ENCODE measurements at regions not wholly inside any gene's neighbourhood (a gene's known extent, or its start where the extent isn't known, plus 50 kb on each side); places are given as distances from the start of the nearest gene placed in this dataset.
A peak's percentile ranks its signal among the peaks of the same experiment; 100 is the strongest.

DNA sequence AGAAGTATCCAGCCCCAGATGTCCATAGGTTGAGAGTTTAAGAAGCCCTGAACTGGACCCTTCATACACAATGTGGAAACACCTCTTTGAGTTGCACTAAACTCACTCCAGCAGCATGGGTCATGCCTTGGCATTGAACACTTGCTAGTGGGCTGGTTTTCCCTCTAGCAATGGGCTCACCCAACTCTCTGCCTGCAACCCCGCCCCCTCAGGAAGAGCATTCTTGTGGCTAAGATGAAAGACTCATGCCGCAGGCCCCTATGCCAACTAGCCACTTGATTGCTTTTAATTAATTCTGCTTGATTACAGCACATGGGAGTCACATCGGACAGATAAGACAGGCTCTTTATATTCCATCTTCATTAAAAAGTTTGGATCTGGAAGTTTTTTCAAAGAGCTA, 136.5 kb upstream of the GJB5 start:
- DNase-seq = peak; percentile 38

GRCh38 chr1:34619256-34619655, 135.6 kb upstream of the GJB5 start:
- DNase-seq = peak; percentile 21

DNA sequence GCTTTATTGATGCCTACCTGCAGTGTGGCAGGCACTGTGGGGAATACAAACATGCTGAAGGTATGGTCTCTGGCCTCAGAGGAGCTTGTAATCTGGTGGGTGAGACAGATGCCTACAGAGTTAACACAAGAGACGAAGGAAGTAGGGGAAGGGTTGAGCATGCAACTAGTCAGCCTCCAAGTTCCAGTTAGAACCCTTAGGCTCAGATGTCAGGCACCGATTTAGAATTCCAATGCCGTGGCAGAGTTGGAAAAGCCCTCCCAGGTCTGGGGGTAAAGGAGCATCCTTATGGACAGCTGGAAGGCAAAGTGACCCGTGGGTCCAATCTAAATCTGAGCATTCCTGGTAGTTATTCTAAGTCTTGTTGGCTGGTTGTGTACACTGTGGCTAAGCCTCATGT, 132.9 kb upstream of the GJB5 start:
- DNase-seq = no peak

- no peak for DNase-seq
These were observed 129.3 kb upstream of the GJB5 start for GRCh38 chr1:34625521-34626015.

DNA sequence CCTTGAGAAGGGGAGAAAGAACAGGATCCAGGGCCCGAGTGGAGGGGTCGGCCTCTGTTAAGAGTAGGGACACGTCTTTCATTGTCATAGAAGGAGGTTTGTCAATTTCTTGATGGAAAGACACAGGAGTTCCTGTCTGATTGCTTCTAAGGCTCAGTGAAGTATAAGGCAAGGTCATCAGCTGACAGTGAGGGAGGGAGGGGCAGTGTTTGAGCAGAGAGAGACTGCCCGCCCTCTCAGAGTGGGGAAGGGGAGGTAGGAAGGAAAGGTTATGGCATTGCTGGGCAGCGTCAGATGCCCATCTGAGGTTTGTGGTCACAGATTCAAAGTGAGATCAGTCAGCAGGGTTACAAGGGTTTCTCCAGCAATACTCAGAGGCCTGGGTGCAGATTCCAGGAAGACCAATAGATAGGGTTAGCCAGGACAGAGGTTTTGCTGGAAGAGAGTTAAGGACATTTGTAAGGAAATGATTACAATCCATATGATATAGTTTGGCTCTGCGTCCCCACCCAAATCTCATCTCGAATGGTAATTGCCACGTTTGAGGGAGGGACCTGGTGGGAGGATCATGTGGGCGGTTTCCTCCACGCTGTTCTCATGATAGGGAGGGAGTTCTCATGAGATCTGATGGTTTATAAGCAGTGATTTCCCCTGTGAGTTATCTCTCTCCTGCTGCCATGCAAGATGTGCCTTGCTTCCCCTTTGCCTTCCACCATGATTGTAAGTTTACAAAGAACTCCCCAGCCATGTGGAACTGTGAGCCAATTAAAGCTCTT, 127.2 kb upstream of the GJB5 start:
- no peak for DNase-seq

DNA sequence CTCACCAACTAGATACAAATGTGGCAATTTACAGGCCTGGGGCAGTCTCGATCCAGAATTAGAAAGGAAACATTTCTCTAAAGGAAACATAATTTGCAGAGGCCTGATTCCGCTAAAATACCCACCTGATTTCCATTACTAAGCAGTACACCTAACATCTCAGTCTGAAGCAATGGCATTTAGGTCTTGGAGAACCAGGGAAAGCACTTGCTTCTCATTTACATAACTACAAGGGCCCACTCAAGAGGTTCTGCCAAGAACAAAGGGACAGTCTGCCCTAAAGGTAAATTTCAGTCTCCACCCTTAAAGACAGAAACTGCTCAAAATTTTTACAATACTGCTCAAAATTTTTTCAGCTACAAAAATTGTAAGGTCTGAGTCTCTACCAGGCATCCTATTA, 123.7 kb upstream of the GJB5 start:
- peak; percentile 98 for DNase-seq

GRCh38 chr1:34639701-34640100, 115.1 kb upstream of the GJB5 start:
- DNase-seq = no peak

DNA sequence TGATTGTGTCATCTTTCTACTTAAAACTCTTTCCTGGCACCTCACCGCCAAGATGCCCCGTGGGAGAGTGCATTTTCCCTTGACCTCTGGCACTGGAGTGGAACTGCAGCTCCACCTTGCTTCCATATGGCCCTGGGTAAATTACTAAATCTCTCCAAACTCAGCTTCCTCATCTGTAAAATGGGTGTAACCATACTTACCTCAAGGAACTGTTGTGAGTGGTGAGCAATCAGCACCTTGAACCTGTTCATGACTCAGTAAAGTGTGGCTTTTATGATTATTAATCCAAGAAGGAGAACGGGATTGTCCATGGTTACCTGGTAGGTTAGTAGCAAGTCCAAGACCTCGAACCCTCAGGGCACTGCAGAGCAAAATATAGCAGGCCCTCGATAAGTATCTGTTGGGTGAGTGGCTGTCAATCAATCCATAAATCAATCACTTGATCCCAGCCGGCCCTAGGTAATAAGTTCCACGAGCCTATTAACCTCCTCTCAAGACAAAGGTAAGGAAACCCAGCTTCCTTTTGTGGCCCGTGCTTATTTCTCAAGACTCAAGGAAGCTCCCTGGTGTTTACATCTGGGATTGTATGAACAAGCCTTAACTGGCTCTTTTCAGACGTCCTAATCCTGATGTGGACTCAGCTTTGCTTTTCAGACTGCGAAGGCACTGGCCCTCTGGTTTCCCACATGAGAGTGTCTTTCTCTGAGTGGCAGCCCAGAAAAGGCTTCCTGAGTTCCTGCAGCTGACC, 114.0 kb upstream of the GJB5 start:
- no peak for DNase-seq

DNA sequence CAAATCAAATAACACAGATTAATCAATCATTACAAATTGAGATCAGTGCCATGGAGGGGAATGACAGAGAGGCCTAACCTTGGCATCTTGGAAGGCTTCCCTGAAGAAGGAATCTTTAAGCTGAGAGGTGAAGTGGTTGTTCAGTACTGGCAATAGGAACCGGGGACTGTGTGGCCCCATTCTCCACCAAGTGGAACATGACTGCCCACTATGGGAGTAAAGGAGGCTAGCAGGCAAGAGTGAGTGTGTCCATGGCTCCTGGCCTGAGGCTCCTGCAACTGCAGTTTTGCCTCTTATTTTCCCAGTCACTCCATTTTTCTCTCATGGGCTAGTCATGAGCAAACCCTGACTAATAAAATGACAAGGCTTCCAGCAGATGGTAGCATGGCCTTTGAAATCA, 112.2 kb upstream of the GJB5 start:
- DNase-seq = no peak

DNA sequence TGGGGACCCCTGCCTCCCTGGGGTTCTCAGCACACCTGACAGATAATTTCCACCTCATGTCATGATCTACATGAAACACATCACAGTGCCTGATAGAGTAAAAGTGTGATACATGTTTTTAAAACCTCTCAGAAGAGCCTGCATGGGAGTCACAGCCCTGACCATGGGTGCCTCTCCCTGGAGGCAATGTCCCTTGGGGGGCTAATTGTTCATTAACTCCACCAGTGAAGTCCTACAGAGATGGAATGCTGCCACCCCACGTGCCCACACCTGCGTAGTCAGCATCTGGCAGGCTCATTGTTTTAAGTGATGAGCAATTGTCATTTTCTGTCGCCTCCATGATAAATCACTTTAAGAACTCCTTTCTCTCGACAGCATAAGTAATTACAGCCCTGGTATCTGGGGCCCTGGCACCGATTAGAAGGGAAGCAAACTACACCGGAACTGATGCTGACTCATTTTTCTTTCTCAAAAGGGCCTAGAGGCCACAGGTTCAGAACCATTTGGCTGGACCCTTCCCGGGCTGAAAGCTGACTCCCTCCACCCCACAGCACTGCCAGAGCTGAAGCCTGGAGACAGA, 109.6 kb upstream of the GJB5 start:
- DNase-seq = no peak

DNA sequence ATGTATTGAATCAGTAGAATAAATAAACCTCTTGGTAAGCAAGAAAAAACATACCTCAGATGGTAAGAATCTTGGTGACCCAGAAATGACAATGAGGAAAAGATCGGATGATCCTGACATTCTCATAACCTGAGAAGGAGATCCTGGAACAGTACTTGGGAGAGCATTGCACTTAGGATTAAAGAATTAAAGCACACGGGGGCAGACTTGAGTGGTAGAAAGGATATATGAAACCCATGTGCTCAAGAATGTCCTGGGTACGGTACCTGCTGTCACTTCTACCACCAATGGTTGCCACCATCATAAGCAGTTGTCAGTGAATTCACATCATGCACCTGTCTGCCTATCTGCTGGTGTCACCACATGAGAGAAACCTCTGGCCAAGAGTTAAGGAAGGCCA, 108.9 kb upstream of the GJB5 start:
- no peak for DNase-seq

GRCh38 chr1:34648501-34648900, 106.3 kb upstream of the GJB5 start:
- DNase-seq = no peak

DNA sequence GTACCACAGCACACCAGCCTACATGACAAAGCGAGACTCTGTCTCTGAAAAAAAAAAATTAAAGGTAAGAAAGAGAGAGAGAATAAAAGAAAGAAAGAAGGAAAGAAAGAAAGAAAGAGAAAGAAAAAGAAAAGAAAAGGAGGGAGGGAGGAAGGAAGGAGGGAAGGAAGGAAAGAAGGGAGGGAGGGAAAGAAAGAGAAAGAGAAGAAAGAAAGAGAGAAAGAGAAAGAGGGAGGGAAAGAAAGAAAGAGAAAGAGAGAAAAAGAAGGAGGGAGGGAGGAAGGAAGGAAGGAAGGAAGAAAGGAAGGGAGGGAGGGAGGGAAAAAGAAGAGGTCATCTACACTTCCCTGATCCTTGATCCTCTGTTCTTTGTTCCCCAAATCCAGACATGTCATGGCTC, 104.8 kb upstream of the GJB5 start:
- DNase-seq = no peak

- DNase-seq = no peak
These were observed 104.0 kb upstream of the GJB5 start for GRCh38 chr1:34650800-34651199.

DNA sequence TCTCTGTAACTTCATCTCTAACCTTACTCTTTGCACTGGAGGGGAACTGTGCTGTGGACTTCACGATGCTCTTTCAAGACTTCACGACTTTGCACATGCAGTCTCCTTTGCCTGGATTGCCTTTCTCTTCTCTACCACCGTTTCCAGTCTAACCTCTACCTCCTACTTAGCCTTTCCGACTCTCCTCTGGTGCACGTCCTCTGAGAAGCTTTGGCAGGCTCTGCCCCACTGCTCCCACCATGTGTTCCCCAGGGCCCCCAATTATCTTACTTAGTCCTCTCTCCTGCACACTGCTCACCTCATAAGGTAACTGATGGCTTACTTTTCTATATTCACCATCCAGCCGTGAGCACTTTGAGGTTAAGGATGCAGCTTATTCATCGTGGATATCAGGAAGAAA, 101.7 kb upstream of the GJB5 start:
- DNase-seq = no peak

DNA sequence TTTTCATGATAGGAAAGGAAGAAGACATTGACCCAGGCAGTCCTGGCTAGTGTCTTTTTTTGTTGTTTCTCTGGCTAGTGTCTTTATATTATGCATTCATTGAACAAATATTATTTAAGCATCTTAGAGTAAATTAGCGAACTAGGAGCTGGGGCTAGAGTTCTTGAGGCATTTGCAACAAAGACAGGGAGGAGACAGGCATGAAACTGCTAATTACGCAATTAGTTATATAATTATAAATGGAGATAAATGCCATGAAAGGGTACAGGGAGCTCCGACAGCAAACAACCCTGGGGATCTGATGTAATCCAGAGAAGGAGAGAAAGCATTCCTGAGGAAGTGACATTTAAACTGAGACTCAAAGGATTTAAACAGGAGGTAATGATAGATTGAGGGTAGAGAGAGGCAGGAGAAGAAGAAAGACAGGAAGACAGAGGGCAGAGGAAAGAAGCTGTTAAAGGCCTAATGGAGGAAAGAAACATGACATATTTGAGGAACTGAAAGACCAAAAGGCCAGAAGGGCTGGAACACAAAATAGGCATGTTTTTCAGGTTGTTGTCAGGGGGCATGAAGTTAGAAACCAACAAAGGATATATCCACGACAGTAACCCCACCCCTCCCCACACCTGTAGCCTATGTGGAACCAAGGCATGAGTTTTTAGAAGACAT, 99.5 kb upstream of the GJB5 start:
- DNase-seq = no peak

DNA sequence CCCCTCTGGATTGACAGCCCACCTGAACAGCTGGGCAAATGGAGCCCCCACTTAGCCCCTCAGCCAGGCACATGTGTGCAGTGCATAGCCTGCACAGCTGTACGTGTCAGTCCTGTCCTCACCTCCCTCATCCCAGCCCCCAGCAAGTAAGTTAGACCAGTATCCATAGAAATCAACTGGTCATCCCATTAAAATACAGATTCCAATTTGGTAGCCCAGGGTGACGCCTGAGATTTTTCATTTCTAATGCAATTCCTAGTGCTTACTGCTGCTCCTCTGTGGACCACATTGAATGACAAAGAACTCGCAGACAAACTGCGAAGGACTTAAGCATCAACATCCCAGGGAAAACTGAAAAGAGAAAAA, 99.0 kb upstream of the GJB5 start:
- no peak for DNase-seq

- no peak for DNase-seq
These were observed 98.5 kb upstream of the GJB5 start for GRCh38 chr1:34656299-34656698.

- no peak for DNase-seq
These were observed 98.1 kb upstream of the GJB5 start for GRCh38 chr1:34656731-34657130.

- no peak for DNase-seq
These were observed 97.6 kb upstream of the GJB5 start for GRCh38 chr1:34657266-34657665.

DNA sequence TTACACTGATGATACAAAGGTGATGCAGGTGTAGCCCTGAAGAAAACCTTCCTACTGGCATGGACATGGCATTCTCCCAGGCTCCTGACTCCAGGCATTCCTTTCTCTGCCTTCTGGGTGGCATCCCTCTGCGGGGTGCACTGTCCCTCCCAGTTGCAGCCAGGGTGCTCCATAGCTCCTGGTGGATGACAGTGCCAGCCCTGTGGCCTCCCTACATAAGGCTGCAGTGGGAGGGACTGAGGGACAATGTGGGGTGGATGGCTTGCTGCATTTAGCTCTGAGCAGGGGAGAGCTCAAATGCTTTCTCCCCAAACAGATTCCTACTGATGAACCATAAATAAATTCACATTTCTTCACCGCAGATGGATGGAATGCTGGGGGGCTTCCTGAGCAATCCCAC, 97.0 kb upstream of the GJB5 start:
- no peak for DNase-seq

DNA sequence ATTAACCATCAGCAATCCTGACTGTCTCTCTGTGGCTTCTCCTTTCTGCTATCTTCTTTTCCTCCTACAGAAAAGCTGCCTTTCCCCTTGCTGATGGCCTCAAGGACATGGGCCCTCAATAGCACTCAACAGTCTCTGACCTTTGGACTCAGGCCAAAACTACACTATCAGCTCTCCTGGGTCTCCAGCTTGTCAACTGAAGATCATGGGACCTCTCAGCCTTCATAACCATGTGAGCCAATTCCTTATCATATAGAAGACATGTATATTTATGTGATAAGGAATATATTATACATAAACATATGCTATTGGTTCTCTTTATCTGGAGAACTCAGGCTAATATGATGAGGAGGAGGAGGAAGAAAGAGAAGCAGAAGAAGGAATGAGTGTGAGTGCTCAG, 91.8 kb upstream of the GJB5 start:
- peak; percentile 37 for DNase-seq

- no peak for DNase-seq
These were observed 86.8 kb upstream of the GJB5 start for GRCh38 chr1:34668063-34668462.

DNA sequence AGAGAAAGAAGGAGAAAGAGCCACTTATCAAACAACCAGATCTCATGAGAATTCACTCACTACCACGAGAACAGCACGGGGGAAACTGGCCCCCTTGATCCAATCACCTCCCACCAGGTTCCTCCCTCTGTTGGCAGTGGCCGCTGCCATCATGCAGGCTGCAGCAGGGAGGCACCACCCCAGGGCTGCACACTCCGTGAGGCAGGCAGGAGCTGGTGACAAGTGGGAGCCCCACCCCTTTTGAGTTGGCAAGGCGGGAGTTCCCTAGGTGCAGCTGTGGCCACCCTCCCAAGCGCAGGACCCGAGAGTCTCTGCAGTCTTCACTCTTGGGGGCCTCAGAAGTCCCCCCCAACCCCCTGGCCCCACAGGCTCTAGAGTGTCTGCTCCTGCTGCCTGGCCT, 83.9 kb upstream of the GJB5 start:
- no peak for DNase-seq
